ENCODE measurements at regions not wholly inside any gene's neighbourhood (a gene's known extent, or its start where the extent isn't known, plus 50 kb on each side); places are given as distances from the start of the nearest gene placed in this dataset.

DNA sequence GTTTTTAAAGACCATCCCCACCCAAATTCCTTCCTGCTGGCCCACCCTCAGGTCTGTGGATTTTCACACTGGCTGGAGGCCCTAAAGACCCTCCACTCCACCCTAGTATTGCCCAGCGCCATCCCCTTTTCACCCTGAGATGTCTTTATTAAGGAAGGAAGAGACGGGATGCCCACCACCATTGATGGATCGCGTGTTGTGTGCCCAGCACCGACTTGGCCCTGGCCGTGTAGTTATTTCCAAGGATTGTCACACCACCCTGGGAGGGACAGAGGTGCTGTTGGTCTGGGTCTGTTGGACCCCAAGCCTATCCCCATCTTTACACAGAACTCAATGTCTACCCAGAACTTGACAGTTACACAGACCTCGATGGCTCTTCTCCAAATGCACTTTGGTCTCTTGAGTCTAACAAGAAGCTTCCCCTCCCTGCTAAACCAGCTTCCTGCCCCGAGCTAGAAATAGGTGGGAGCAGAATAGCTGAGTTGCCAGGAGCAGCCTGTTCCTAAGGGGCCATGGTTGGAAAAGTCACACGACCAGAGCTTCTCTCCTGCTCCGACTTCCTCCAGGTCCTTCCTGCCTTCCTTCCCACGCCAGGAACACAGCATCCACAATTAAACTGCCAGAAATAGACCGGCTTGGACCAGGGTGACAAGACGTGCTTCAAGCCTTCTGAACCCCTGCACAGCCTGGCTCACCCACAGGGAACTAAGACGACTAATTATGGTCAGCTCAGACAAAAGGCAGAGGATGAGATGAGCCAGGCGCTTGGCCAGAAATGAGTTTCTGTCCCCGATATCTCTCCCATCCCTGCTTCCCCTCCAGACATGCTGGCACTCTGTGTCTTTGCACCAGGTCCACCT lies 139.5 kb upstream of the CHST15 start:
- no peaks in the 10 kb centered on the region for H3K4me1 Mint-ChIP-seq (ENCODE audit: low read depth, unreplicated experiment)
- no peak for DNase-seq
- H3K4me3 Mint-ChIP-seq (ENCODE audit: unreplicated experiment), result no peak overlapping the region
- peaks cover 13% of the 10 kb centered on the region for H3K9me3 Mint-ChIP-seq (ENCODE audit: unreplicated experiment)
- H3K27ac Mint-ChIP-seq (ENCODE audit: unreplicated experiment), result no peak overlapping the region
- TF ChIP-seq, protein P1, sequence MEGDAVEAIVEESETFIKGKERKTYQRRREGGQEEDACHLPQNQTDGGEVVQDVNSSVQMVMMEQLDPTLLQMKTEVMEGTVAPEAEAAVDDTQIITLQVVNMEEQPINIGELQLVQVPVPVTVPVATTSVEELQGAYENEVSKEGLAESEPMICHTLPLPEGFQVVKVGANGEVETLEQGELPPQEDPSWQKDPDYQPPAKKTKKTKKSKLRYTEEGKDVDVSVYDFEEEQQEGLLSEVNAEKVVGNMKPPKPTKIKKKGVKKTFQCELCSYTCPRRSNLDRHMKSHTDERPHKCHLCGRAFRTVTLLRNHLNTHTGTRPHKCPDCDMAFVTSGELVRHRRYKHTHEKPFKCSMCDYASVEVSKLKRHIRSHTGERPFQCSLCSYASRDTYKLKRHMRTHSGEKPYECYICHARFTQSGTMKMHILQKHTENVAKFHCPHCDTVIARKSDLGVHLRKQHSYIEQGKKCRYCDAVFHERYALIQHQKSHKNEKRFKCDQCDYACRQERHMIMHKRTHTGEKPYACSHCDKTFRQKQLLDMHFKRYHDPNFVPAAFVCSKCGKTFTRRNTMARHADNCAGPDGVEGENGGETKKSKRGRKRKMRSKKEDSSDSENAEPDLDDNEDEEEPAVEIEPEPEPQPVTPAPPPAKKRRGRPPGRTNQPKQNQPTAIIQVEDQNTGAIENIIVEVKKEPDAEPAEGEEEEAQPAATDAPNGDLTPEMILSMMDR (IDR thresholded peaks at IDR 0.05; ENCODE audit: partially characterized antibody, unreplicated experiment), result no peak
- H3K27me3 Mint-ChIP-seq (ENCODE audit: unreplicated experiment), result peaks cover 8% of the 10 kb centered on the region
- peaks cover 7% of the 10 kb centered on the region for H3K36me3 Mint-ChIP-seq (ENCODE audit: unreplicated experiment)

DNA sequence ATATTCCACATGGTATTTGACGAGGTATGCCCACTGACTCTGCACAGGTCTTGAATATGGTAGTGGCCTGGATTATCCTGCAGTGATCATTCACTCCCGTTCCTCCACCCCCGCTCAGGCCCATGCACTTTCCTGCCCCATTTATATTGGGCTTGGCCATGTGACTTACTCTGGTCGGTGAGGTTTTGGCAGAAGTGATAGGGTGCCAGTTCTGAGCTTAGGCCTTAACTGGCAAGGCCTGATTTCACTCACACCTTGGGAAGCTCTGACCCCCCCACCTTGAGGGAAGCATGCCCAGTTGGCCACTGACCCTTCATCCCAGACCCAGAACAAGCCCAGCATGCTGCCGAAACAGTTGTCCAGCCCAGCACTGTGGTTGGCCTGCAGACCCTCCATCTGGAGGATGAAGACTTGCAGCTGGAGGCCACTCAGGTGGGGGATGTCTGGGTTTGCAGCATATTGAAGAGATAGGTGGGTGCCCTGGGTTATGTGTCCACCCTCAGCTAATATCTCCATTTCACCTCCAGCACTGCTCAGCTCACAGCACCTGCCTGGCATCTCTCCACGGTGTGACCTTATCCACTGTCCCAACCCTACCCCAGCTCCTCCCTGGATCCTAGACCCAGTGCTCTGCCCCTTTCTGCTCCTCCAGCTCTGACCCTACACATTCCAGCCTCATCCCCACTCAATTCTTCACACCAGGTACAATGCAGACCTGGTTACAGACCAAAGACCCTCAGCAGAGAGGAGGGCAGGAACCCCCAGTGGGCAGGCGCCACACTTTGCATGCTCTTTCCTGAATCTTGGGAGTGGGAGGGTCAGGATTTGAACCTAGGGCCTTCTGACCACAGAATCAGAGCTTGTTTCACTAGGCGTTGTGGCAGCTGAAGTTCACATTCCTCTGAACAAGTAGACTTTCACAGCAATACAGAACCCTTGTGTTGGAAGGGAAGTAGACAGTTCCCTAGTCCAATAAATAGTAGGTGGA lies 138.1 kb upstream of the CHST15 start:
- peaks cover 14% of the 10 kb centered on the region for H3K36me3 Mint-ChIP-seq (ENCODE audit: unreplicated experiment)
- no peak for DNase-seq
- H3K4me1 Mint-ChIP-seq (ENCODE audit: low read depth, unreplicated experiment), result no peaks in the 10 kb centered on the region
- H3K27me3 Mint-ChIP-seq (ENCODE audit: unreplicated experiment), result peaks cover 14% of the 10 kb centered on the region
- TF ChIP-seq, protein P1 (IDR thresholded peaks at IDR 0.05; ENCODE audit: partially characterized antibody, unreplicated experiment), result no peak
- H3K27ac Mint-ChIP-seq (ENCODE audit: unreplicated experiment), result no peak overlapping the region
- H3K4me3 Mint-ChIP-seq (ENCODE audit: unreplicated experiment), result no peak overlapping the region
- H3K9me3 Mint-ChIP-seq (ENCODE audit: unreplicated experiment), result peaks cover 23% of the 10 kb centered on the region

DNA sequence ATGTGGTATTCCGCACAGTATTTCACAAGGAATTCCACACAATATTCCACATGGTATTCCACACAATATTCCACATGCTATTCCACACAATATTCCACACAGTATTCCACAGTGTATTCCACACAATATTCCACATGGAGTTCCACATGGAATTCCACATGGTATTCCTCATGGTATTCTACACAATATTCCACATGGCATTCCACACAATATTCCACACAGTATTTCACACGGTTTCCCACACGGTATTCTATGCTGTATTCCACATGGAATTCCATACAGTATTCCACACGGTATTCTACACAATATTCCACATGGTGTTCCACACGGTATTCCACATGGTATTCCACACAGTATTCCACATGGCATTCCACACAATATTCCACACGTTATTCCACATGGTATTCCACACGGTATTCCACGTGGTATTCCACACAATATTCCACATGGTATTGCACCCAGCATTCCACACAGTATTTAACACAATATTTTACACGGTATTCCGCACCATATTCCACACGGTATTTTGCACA lies 137.3 kb upstream of the CHST15 start:
- Mint-ChIP-seq H3K4me1 (ENCODE audit: low read depth, unreplicated experiment) (no peaks in the 10 kb centered on the region), H3K36me3 (ENCODE audit: unreplicated experiment) (peaks cover 15% of the 10 kb centered on the region), H3K4me3 (ENCODE audit: unreplicated experiment) (no peak overlapping the region), H3K27ac (ENCODE audit: unreplicated experiment) (no peak overlapping the region), H3K27me3 (ENCODE audit: unreplicated experiment) (peaks cover 16% of the 10 kb centered on the region), H3K9me3 (ENCODE audit: unreplicated experiment) (peaks cover 26% of the 10 kb centered on the region)
- no peak for DNase-seq
- TF ChIP-seq, protein P1 (IDR thresholded peaks at IDR 0.05; ENCODE audit: partially characterized antibody, unreplicated experiment), result no peak

DNA sequence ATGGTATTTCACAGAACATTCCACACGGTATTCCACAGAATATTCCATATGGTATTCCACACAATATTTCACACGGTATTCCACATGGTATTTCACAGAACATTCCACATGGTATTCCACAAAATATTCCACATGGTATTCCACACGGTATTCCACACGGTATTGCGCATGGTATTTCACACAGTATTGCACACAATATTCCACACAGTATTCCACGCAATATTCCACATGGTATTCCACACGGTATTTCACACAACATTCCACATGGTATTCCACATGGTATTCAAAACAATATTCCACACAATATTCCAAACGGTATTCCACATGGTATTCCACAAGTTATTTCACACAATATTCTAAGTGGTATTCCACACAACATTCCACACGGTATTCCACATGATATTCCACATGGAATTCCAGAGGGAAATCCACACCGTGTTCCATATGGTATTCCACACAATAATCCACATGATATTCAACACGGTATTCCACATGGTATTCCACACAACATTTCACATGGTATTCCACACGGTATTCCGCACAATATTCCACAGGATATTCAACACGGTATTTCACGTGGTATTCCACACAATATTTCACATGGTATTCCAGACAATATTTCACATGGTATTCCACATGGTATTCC lies 136.7 kb upstream of the CHST15 start:
- H3K9me3 Mint-ChIP-seq (ENCODE audit: unreplicated experiment), result peaks cover 26% of the 10 kb centered on the region
- no peak overlapping the region for H3K27ac Mint-ChIP-seq (ENCODE audit: unreplicated experiment)
- no peaks in the 10 kb centered on the region for H3K4me1 Mint-ChIP-seq (ENCODE audit: low read depth, unreplicated experiment)
- peaks cover 15% of the 10 kb centered on the region for H3K36me3 Mint-ChIP-seq (ENCODE audit: unreplicated experiment)
- peaks cover 16% of the 10 kb centered on the region for H3K27me3 Mint-ChIP-seq (ENCODE audit: unreplicated experiment)
- DNase-seq, result no peak
- TF ChIP-seq, protein P1 (IDR thresholded peaks at IDR 0.05; ENCODE audit: partially characterized antibody, unreplicated experiment), result no peak
- no peak overlapping the region for H3K4me3 Mint-ChIP-seq (ENCODE audit: unreplicated experiment)
